Lung (tissue), 11 donors: ENCODE measurements at regions not wholly inside any gene's neighbourhood (a gene's known extent, or its start where the extent isn't known, plus 50 kb on each side); places are given as distances from the start of the nearest gene placed in this dataset.

Experiments used
- ATAC-seq: fragments of 200-7000 bp; cut with Tn5 transposase; one replicate; pipeline ENCODE4 v1.9.1; 2020; ENCODE audit warnings: moderate number of reproducible peaks; ENCODE audit not compliant: insufficient read depth, low FRiP score
- DNase-seq, 3 donors: peaks; one replicate each; pipeline ENCODE4 v3.0.0-alpha.2; 2013 to 2017
- H3K27ac ChIP-seq, 2 donors: one replicate each; pipeline ENCODE4 v1.5.1; 2013; ENCODE audit warnings: mild to moderate bottlenecking in 2 of 2, moderate library complexity in 2 of 2, control low read depth in 1 of 2, inconsistent platforms in 1 of 2, low read depth in 1 of 2, low read length in 1 of 2
- H3K27me3 ChIP-seq, 3 donors: one replicate each; pipeline ENCODE4 v1.5.1; 2013; ENCODE audit warnings: low read length in 2 of 3; ENCODE audit not compliant: control insufficient read depth in 3 of 3, insufficient read depth in 3 of 3
- H3K36me3 ChIP-seq, 4 donors: one replicate each; pipeline ENCODE4 v1.5.1; 2013; ENCODE audit warnings: low read length in 4 of 4, mild to moderate bottlenecking in 1 of 4, moderate library complexity in 1 of 4; ENCODE audit not compliant: control insufficient read depth in 4 of 4, insufficient read depth in 4 of 4
- H3K4me1 ChIP-seq, 5 donors: one replicate each; pipeline ENCODE4 v1.5.1; 2013; ENCODE audit warnings: low read length in 5 of 5, mild to moderate bottlenecking in 2 of 5, moderate library complexity in 1 of 5; ENCODE audit not compliant: control insufficient read depth in 5 of 5, insufficient read depth in 5 of 5
- H3K4me3 ChIP-seq: one replicate; pipeline ENCODE4 v1.5.1; 2013; ENCODE audit warnings: mild to moderate bottlenecking, control low read depth, moderate library complexity
- H3K9ac ChIP-seq, 2 donors: one replicate each; pipeline ENCODE4 v1.5.1; 2013; ENCODE audit warnings: low read length in 2 of 2, control low read depth in 1 of 2; ENCODE audit not compliant: insufficient read depth in 1 of 2
- H3K9me3 ChIP-seq, 4 donors: one replicate each; pipeline ENCODE4 v1.5.1; 2013; ENCODE audit warnings: low read length in 3 of 4, mild to moderate bottlenecking in 1 of 4, moderate library complexity in 1 of 4; ENCODE audit not compliant: control insufficient read depth in 4 of 4, insufficient read depth in 3 of 4
- CTCF ChIP-seq: IDR thresholded peaks from 2 replicates; pipeline ENCODE4 v1.5.1; 2012; ENCODE audit warnings: mild to moderate bottlenecking; ENCODE audit errors: control extremely low read depth, extremely low read depth
- WGBS, 2 donors: extraction: QIAGEN DNeasy Blood & Tissue Kit; methylation state at CpG; one replicate each; pipeline ENCODE4 v1.1.7; 2013; 5-methylcytosine and 5-hydroxymethylcytosine counted together
- donor health status: control.
- donor health status: control.
- donor health status: Bipolar disorder and iron deficiency.
- donor health status: healthy.
- donor health status: DM: yes; HTN: yes; CAD: no.

GRCh38 chr18:56386856-56387255 is 251.5 kb downstream of the TXNL1 start:
- no peak overlapping the region for H3K27ac ChIP-seq
- H3K4me3 ChIP-seq, result no peak overlapping the region
- H3K27me3 ChIP-seq, result no peaks in the 10 kb centered on the region
- no peaks in the 10 kb centered on the region for H3K9me3 ChIP-seq
- H3K4me1 ChIP-seq, result peaks cover 0 to 47% (median 16%) of the 10 kb centered on the region in 5 donors
- H3K36me3 ChIP-seq, result no peaks in the 10 kb centered on the region
- DNase-seq (peak in 1 of 3 donors; percentile 13), ATAC-seq (no peak)
- H3K9ac ChIP-seq, result no peak overlapping the region
- no peak for TF ChIP-seq CTCF

- no peak for ATAC-seq
- peaks cover 0 to 12% (median 0%) of the 10 kb centered on the region in 5 donors for H3K4me1 ChIP-seq
- no peaks in the 10 kb centered on the region for H3K9me3 ChIP-seq
- no peaks in the 10 kb centered on the region for H3K27me3 ChIP-seq
- no peaks in the 10 kb centered on the region for H3K36me3 ChIP-seq
- no peak for TF ChIP-seq CTCF
- no peak overlapping the region for H3K4me3 ChIP-seq
- 96 to 100% methylated on average over 1 of the region's 1 CpG for WGBS, 2 donors
- H3K27ac ChIP-seq, result no peak overlapping the region
- no peak for DNase-seq
- no peak overlapping the region for H3K9ac ChIP-seq
Observed at GRCh38 chr18:56383349-56383748, 255.0 kb downstream of the TXNL1 start.

GRCh38 chr18:56382541-56382940 is 255.9 kb downstream of the TXNL1 start:
- Histone ChIP-seq H3K36me3 (no peaks in the 10 kb centered on the region), H3K9me3 (no peaks in the 10 kb centered on the region), H3K27me3 (no peaks in the 10 kb centered on the region), H3K4me3 (no peak overlapping the region), H3K9ac (no peak overlapping the region), H3K4me1 (peaks cover 0 to 4% (median 0%) of the 10 kb centered on the region in 5 donors), H3K27ac (no peak overlapping the region)
- peak in 1 of 3 donors; percentile 47 for DNase-seq
- WGBS, 2 donors, result 56 to 73% methylated on average over 4 of the region's 4 CpGs
- ATAC-seq, result no peak
- no peak for TF ChIP-seq CTCF

- Histone ChIP-seq H3K4me3 (no peak overlapping the region), H3K27ac (no peak overlapping the region), H3K4me1 (peaks cover 0 to 7% (median 3%) of the 10 kb centered on the region in 5 donors), H3K9ac (no peak overlapping the region), H3K9me3 (no peaks in the 10 kb centered on the region), H3K27me3 (no peaks in the 10 kb centered on the region), H3K36me3 (no peaks in the 10 kb centered on the region)
- 81 to 89% methylated on average over 3 of the region's 3 CpGs for WGBS, 2 donors
- DNase-seq (no peak), ATAC-seq (no peak)
- TF ChIP-seq CTCF, result no peak
Observed at GRCh38 chr18:56381196-56381595, 257.2 kb downstream of the TXNL1 start.
